NCI-H2196 (cell line): ENCODE measurements at regions not wholly inside any gene's neighbourhood (a gene's known extent, or its start where the extent isn't known, plus 50 kb on each side); places are given as distances from the start of the nearest gene placed in this dataset.
"Not testable (repeated sequence)": the region's sequence is repeated elsewhere in the genome, so short reads cannot be mapped to it uniquely, and the experiment has no call there.

Source experiments
- DNase-seq: peaks from one replicate; lab custom pipeline; 2025; ENCODE audit not compliant: unreplicated experiment; lab: John Stamatoyannopoulos, UW

DNA sequence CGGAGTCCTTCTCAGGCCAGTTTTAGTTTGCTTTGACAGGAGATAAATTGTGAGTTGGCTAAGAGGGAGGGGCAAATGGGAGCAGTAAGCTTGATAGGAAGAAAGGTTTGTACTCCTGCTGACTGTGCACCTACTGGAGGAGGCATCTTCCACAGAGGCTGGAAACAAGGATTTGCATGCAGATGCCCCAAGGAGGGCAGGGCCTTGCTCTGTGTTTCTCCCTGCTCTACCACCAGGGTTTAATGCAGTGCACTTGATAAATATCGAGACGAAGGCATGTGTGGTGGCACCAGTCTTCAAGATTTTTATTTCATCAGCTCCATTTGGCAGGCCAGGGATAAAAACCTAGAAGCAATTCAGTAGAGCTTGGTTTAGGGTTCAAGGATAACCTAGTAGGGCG is 210.5 kb upstream of the C16orf82 start:
- DNase-seq: no peak

DNA sequence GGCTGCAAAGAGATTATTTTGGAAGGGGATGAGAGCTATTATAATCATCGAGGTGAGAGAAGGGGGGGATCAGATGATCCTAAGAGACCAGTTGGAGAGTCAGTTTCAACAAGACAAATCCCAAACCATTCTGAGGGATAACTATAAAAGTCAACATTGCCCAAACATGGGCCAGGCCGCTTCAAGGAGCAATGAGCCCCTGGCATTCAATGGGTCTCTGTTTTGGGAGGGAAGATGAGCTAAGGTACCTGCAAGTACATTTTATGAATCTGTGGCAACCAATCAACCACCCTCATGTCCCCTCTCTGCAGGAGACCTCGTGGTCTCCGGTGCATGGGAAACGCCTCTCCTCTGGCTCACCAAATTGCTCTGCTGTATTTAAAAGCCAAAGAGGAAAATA is 209.9 kb upstream of the C16orf82 start:
- no peak for DNase-seq

DNA sequence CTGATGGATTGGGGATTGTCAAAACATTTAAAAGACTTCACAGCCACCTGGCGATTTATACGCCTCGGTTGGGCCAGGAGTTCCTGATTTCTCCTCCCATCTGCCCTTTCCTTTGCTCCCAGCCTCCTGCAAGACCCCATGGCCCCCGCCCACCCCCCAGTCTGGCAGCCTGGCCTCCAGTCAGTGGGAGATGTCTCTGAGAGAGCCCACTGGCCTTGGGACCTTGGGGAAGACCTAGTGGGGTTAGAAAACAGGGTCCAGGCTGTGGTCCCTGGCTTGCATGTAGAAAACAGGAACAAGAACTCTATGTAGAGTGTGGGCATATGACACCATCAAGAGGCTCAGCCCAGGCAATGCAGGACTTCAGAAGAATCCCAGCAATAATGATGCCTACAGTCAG is 209.4 kb upstream of the C16orf82 start:
- no peak for DNase-seq

DNA sequence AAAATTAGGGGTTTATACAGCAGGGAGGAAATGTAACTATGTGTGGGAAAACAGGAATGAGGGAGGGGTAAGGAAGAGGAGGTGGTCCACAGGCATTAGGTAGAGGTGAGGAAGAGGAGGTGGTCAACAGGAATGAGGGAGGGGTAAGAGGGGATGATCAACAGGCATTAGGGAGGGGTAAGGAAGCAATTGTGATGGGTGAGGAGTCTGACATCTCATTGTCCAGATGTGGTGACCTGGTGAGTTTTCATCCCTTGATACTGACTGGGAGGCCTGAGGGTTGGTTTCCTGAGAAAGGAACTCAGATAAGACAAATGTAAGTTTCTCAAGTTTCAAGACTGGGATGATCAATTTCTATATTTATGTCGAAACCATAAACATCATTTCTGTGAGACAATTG is 206.2 kb upstream of the C16orf82 start:
- no peak for DNase-seq

DNA sequence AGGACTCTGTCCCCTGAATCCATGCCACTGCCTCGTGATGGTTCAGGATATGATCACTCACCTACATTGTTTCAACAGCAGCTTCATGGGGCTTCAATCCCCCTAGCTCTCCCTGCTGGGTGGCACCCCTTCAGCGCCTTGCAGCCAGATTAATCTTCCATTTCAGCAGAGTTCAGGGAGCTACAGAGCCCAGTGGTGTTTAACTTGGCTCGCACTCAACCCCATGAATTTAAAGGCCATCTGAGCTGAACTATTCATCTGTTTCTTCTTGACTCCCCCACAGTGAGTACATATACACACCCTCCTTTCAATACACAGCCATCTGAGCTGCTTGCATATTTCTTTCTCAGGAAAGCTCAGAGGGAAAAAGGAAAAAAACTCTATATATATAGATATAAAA is 202.8 kb upstream of the C16orf82 start:
- no peak for DNase-seq

- DNase-seq: not testable (repeated sequence)
Measured at GRCh38 chr16:26874318-26874717, 192.4 kb upstream of the C16orf82 start.

DNA sequence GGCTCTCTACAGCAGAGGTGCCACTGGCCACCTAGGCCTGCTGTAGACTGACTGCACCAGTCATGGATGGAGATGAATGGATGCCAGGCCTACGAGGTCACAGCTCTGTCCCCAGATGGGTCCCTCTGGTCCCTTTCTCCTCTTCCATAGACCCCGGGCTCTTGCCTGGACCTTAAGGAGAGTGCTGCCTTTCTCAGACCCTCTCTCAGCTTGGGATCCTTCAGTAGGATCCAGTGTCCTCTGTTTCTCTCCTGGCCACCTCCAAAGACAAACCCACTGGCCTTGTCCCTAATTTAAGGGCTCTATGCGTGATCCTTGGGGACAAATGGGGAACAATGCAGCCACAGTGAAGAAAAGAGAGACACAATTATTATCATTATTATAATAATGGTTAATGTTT is 189.3 kb upstream of the C16orf82 start:
- DNase-seq: no peak

DNA sequence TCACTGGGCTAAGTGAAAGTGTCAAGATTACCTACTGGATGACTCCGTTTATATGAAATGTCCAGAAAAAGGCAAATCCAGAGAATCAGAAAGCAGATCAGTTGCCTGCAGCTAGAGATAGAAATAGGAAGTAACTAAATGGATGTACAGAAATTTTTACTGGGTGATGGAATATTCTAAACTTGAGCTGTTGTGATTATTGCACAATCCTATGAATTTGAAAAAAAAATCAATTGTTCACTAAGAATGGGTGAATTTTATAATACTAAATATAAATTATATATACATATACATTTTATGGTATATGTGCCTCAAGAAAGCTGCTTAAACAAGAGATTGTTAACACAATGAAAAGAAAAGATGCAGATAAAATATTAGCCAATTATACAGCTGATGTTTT is 181.1 kb upstream of the C16orf82 start:
- no peak for DNase-seq

DNA sequence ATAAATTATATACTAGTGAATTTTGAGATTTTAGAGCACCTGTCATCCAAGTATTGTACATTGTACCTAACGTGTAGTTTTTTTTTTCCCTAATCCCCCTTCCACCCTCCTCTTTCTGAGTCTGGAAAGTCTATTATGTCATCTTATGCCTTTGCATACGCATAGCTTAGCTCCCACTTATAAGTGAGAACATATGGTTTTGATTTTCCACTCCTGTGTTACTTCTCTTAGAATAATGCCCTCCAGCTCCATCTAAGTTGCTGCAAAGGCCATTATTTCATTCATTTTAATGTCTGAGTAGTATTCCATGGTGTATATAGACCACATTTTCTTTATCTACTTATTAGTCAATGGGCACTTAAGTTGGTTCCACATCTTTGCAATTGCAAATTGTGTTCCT is 177.0 kb upstream of the C16orf82 start:
- no peak for DNase-seq

DNA sequence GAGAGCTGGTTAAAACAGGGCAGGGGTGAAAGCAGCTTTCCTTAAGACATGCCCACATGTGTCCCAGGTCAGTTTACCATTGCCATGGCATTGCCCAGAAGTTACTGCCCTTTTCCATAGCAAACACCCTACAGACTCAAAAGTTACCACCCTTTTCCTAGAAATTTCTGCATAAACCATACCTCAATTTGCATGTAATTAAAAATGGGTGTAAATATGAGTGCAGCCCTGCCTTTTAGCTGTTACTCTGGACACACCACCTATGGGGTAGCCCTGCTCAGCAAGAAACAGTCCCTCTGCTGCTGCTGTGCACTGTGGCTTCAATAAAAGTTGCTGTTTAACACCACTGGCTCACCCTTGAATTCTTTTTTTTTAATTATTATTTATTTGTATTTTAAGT is 168.5 kb upstream of the C16orf82 start:
- no peak for DNase-seq

DNA sequence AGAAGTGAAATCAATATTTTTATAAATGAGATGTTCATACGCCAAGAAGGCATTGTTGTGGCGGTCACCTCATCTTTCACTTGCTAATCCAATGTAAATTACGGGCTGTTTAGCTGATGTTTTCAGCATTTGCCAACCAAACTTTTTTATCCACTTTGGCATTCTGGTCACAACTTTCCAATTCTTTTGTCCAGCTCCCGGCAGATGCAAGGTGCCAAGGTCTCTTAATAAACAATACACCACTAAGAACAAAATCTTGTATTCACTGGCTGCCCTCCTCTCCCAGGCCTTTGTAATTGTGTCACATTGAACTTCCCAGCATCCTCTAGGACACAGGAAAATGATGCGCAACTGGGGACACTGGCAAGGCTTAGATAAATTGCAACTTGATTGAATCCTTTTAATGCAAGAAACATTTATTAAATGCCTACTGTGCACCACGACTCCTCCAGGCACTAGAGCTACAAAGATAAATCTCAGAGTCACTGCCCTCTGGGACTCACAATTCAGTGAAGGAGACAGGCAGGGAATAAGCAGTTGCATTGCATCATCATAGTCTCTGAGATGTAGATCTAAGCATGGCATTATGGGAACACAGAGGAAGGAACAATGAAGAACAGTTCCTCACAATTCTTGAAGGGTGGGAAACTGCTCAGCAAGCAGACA is 165.4 kb upstream of the C16orf82 start:
- DNase-seq: no peak

GRCh38 chr16:26901983-26902382 is 164.7 kb upstream of the C16orf82 start:
- no peak for DNase-seq

DNA sequence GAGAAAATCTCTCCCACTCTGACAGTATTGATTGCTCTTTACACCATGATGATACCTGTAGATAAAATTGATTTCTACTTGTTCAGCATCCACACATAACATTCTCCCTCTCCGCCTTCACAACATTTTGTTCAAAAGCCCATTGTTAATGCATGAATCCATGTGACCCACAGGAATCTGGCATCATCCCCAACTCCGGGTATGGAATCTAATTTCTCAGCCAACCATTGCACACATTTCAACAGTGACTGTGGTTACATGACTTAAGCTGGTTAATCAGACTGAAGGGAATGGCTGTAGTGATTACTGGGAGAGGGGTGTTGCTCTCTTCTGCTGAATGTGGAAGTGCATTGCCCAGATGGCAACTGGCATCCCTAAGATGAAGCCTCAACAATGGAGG is 161.4 kb upstream of the C16orf82 start:
- DNase-seq: no peak

GRCh38 chr16:26909623-26910022 is 157.1 kb upstream of the C16orf82 start:
- no peak for DNase-seq

GRCh38 chr16:26911436-26911835 is 155.3 kb upstream of the C16orf82 start:
- DNase-seq: no peak

DNA sequence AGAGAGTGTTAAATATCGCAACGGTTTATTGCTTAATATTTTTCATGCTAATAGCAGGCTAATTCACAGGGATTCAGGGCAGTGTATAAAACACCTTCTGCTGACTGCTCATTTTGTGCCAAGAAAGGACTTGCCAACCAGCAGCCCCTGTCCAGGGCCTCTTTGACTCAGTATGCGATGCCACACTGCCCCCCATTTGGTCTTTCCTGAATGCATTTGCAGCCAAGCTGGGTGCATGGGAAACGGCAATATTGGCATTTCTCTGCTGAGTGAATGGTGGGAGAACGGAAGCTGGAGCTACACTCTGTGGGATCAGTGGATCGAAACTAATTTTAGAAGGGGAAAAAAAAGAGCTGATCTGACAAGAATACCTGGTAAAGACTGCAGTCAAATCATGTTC is 152.9 kb upstream of the C16orf82 start:
- DNase-seq: no peak

DNA sequence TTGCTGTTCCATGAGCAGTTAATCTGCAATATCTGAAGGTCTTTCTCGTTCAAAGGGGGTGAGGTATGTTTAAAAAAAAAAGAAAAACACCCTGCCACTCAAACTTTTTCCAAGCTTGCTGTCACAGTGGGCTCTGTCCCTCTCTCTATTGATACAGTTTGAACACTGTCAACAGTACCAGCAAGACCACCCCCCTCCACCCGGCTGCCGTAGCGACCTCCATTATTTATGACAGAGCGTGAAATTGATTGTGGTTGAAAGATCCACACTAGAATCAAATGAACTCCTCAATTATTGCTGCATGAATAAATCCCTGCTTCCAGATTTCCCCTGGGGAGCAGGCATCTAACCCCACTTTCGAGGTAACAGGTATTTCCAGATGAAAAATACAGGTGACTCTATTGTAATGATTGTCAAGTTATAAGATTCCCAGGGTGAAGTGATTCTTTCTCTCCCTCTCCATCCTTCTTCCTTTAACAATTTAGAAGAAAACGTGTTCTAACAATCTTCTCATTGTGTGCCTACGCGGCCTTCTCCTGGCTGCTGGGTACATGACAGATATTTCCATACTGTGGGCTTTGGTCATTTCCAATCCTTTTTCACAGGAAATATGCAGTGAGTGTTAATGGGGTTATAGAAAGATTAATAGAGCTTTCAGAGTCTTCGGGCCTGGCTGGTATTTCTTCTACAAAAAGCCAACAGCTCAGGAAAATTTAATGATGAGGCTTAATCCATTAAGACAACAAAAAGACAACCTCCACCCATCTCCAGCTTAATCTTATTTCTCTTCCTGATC is 135.7 kb upstream of the C16orf82 start:
- no peak for DNase-seq

DNA sequence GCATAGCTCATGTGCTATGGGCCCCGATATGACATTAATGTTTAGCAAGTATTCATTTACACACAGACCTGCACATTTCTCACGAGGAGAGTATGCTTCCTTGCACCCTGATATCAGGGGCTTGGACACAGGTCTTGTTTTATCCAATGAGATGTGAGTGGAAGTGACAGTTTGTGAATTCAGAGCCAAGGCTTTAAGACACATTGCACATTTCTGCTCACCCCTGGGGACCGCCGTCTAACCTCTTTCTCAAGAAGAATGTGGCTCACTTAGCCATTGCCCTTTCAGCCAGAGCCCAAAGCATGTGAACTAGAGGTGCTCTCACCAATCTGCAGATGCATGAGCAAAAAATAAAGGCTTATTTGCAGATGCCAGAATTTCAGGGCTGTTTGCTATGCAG is 116.1 kb upstream of the C16orf82 start:
- DNase-seq: no peak

DNA sequence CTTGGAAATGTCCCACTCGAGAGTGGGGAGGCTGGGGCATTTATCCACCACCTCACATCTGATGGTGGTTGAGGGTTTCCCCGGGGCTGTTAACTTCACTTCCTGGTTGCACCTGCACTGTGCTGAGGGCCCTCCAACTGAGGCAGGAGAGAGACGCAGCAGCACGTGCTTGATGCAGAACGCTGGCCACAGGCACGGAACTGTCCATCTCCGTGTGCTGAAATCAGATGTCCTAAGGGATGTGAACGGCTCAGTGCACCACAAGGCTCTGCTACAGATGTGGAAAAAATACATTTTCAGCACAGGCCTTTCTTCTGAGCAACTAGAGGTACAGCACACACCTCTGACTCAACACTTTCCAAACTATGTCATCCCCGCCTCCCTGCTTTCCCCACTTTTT is 114.8 kb upstream of the C16orf82 start:
- no peak for DNase-seq

DNA sequence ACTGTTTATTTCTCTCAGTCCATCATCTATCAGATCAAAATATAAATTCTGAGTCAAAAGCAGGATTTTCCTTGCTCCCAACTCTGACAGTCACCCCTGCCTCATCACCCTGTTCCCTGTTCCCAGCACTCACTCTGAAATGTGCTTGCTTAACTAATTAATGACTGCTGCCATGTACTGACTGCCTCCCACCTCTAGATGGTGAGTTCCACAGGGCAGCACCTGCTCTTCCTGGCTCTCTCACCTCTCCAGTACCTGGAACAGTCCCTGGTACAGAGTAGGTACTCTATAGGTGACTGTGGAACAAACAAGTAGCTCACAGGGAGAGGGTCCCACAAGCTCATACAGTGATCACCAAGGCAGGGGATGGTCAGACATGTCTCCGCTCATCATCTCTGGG is 114.3 kb upstream of the C16orf82 start:
- DNase-seq: no peak

DNA sequence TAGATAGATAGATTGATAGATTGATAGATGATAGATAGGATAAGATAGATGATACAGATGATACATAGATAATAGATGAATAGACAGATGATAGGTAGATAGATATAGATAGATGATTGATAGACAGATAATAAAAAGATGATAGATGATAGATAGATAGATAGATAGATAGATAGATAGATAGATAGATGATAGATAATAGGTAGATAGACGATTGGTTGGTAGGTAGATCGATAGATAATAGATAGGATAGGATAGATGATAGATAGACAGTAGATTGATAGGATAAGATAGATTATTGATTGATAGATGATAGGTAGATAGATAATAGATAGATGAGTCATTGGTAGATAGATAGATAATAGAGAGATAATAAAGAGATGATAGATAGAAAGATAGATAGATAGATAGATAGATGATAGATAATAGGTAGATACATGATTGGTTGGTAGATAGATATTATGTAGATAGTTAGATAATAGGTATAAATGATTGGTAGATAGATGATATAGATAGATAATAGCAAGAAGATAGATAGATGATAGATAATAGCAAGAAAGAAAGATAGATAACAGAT is 109.4 kb upstream of the C16orf82 start:
- no peak for DNase-seq

GRCh38 chr16:26959416-26960009 is 107.2 kb upstream of the C16orf82 start:
- no peak for DNase-seq
